MM.1S (cell line): ENCODE measurements at regions not wholly inside any gene's neighbourhood (a gene's known extent, or its start where the extent isn't known, plus 50 kb on each side); places are given as distances from the start of the nearest gene placed in this dataset.

ENCODE experiments used
- EZH2 ChIP-seq: fragments of 300-600 bp; sonication (generic); optimal IDR thresholded peaks from 2 replicates; pipeline ENCODE3; 2017; ENCODE audit warnings: low read depth, mild to moderate bottlenecking, antibody characterized with exemption, low read length, mixed read lengths
- EZH2phosphoT487 ChIP-seq: fragments of 300-600 bp; sonication (generic); IDR thresholded peaks from 2 replicates; pipeline ENCODE4 v1.6.1; 2018; ENCODE audit warnings: antibody characterized with exemption, low read length
- TF ChIP-seq, protein P1 (sequence below): fragments of 300-600 bp; sonication (generic); IDR thresholded peaks from 2 replicates; pipeline ENCODE4 v1.5.1; 2016; ENCODE audit warnings: antibody characterized with exemption, low read length, mixed read lengths

DNA sequence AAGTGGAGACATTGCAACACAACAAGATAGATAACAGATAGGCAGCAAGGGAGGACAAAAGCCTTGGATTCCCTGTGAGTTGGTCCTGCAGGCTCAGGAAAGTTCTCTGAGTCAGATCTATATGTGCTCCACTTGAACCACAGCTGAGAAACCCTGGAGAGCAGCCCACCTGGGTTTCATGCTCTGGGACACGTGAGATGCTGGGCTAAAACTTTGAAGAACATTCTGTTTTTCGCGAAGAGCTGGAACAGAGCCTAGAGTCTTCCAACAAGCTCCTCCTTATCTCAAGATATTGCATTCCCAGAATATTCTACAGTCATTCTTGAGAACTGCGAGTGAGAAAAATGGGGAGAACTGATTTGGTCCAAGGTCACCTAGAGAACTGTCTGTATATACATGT, 583.0 kb upstream of the ROBO1 start:
- TF ChIP-seq, protein P1, sequence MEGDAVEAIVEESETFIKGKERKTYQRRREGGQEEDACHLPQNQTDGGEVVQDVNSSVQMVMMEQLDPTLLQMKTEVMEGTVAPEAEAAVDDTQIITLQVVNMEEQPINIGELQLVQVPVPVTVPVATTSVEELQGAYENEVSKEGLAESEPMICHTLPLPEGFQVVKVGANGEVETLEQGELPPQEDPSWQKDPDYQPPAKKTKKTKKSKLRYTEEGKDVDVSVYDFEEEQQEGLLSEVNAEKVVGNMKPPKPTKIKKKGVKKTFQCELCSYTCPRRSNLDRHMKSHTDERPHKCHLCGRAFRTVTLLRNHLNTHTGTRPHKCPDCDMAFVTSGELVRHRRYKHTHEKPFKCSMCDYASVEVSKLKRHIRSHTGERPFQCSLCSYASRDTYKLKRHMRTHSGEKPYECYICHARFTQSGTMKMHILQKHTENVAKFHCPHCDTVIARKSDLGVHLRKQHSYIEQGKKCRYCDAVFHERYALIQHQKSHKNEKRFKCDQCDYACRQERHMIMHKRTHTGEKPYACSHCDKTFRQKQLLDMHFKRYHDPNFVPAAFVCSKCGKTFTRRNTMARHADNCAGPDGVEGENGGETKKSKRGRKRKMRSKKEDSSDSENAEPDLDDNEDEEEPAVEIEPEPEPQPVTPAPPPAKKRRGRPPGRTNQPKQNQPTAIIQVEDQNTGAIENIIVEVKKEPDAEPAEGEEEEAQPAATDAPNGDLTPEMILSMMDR, result no peak
- TF ChIP-seq EZH2 (no peak), EZH2phosphoT487 (no peak)
